Trophoblast cell (in vitro differentiated cells and primary cell): ENCODE measurements at regions not wholly inside any gene's neighbourhood (a gene's known extent, or its start where the extent isn't known, plus 50 kb on each side); places are given as distances from the start of the nearest gene placed in this dataset.
A peak's percentile ranks its signal among the peaks of the same experiment; 100 is the strongest.

ENCODE experiments used
- DNase-seq, 2 donors: peaks; one replicate each; pipeline ENCODE4 v3.0.0-alpha.2; 2016
- H2AFZ ChIP-seq: 2 replicates; pipeline ENCODE4 v1.6.1; 2013; ENCODE audit warnings: low read length, moderate library complexity, mild to moderate bottlenecking; ENCODE audit not compliant: insufficient read depth, poor library complexity
- H2AK5ac ChIP-seq: 2 replicates; pipeline ENCODE4 v1.6.1; 2013; ENCODE audit warnings: mild to moderate bottlenecking, low read length
- H2BK120ac ChIP-seq: 2 replicates; pipeline ENCODE4 v1.6.1; 2013; ENCODE audit warnings: low read length, mild to moderate bottlenecking, moderate library complexity; ENCODE audit not compliant: insufficient read depth, poor library complexity
- H2BK12ac ChIP-seq: 2 replicates; pipeline ENCODE4 v1.6.1; 2013; ENCODE audit warnings: mild to moderate bottlenecking, low read length, moderate library complexity
- H2BK5ac ChIP-seq: 2 replicates; pipeline ENCODE4 v1.6.1; 2013; ENCODE audit warnings: low read length, low read depth, moderate library complexity, mild to moderate bottlenecking; ENCODE audit not compliant: poor library complexity
- H3K14ac ChIP-seq: 2 replicates; pipeline ENCODE4 v1.6.1; 2013; ENCODE audit warnings: mild to moderate bottlenecking, low read length
- H3K18ac ChIP-seq: 2 replicates; pipeline ENCODE4 v1.6.1; 2013; ENCODE audit warnings: mild to moderate bottlenecking, low read length
- H3K23ac ChIP-seq: 2 replicates; pipeline ENCODE4 v1.6.1; 2013; ENCODE audit warnings: low read length
- H3K27ac ChIP-seq: 2 replicates; pipeline ENCODE4 v1.5.1; 2013; ENCODE audit warnings: low read depth, mild to moderate bottlenecking, inconsistent platforms, low read length, moderate library complexity
- H3K27me3 ChIP-seq: 2 replicates; pipeline ENCODE4 v1.6.1; 2013; ENCODE audit warnings: inconsistent platforms, mild to moderate bottlenecking, low read length, moderate library complexity; ENCODE audit not compliant: insufficient read depth
- H3K36me3 ChIP-seq, 2 experiments: 1 replicate in 1 of 2; 2 replicates in 1 of 2; pipeline ENCODE4 v1.6.1; 2013; ENCODE audit warnings: low read length in 2 of 2, mild to moderate bottlenecking in 2 of 2, moderate library complexity in 1 of 2; ENCODE audit not compliant: insufficient read depth in 2 of 2, control insufficient read depth in 1 of 2
- H3K4ac ChIP-seq: 2 replicates; pipeline ENCODE4 v1.6.1; 2013; ENCODE audit warnings: low read depth, mild to moderate bottlenecking, low read length, moderate library complexity
- H3K4me1 ChIP-seq, 2 experiments: 1 replicate in 1 of 2; 2 replicates in 1 of 2; pipeline ENCODE4 v1.6.1; 2013; ENCODE audit warnings: low read length in 2 of 2, mild to moderate bottlenecking in 2 of 2, moderate library complexity in 1 of 2; ENCODE audit not compliant: insufficient read depth in 2 of 2, control insufficient read depth in 1 of 2
- H3K4me2 ChIP-seq: 2 replicates; pipeline ENCODE4 v1.6.1; 2013; ENCODE audit warnings: inconsistent platforms, mild to moderate bottlenecking, low read length, moderate library complexity
- H3K4me3 ChIP-seq: 2 replicates; pipeline ENCODE4 v1.5.1; 2013; ENCODE audit warnings: mild to moderate bottlenecking, low read depth, low read length, inconsistent platforms
- H3K79me1 ChIP-seq: one replicate; pipeline ENCODE4 v1.6.1; 2013; ENCODE audit warnings: low read length
- H3K79me2 ChIP-seq: 2 replicates; pipeline ENCODE4 v1.6.1; 2013; ENCODE audit warnings: low read length, mild to moderate bottlenecking; ENCODE audit not compliant: control insufficient read depth, insufficient read depth, poor library complexity
- H3K9ac ChIP-seq: 2 replicates; pipeline ENCODE4 v1.6.1; 2013; ENCODE audit warnings: mild to moderate bottlenecking, low read length
- H3K9me3 ChIP-seq: 2 replicates; pipeline ENCODE4 v1.6.1; 2013; ENCODE audit warnings: low read depth, mild to moderate bottlenecking, control low read depth, inconsistent platforms, low read length; ENCODE audit not compliant: insufficient read depth
- H4K12ac ChIP-seq: 2 replicates; pipeline ENCODE4 v1.6.1; 2013; ENCODE audit warnings: low read depth, mild to moderate bottlenecking, low read length, moderate library complexity
- H4K8ac ChIP-seq: 2 replicates; pipeline ENCODE4 v1.6.1; 2013; ENCODE audit warnings: low read depth, mild to moderate bottlenecking, low read length, moderate library complexity
- H4K91ac ChIP-seq: one replicate; pipeline ENCODE4 v1.6.1; 2013; ENCODE audit warnings: low read depth, mild to moderate bottlenecking, low read length, moderate library complexity
- WGBS: extraction: QIAGEN DNeasy Blood & Tissue Kit; methylation state at CpG from one replicate; pipeline ENCODE4 v1.1.7; 2013; ENCODE audit warnings: missing lambda C conversion rate; ENCODE audit not compliant: insufficient read length, insufficient coverage; ENCODE audit errors: extremely low coverage; 5-methylcytosine and 5-hydroxymethylcytosine counted together

GRCh38 chr4:144531841-144532240 lies 114.1 kb upstream of the HHIP start:
- H2BK5ac ChIP-seq: no peak overlapping the region

GRCh38 chr4:144547678-144548298 lies 98.2 kb upstream of the HHIP start:
- no peak overlapping the region for H3K14ac ChIP-seq
- H3K18ac ChIP-seq: no peak overlapping the region
- H3K79me1 ChIP-seq: no peaks in the 10 kb centered on the region
- no peaks in the 10 kb centered on the region for H3K79me2 ChIP-seq
- no peak overlapping the region for H2BK120ac ChIP-seq
- no peaks in the 10 kb centered on the region for H3K4me1 ChIP-seq
- H4K91ac ChIP-seq: no peak overlapping the region
- H3K27me3 ChIP-seq: no peaks in the 10 kb centered on the region
- no peak overlapping the region for H3K4me3 ChIP-seq
- no peak overlapping the region for H4K12ac ChIP-seq
- H3K4ac ChIP-seq: no peak overlapping the region
- H2BK5ac ChIP-seq: no peak overlapping the region
- no peak overlapping the region for H3K9ac ChIP-seq
- no peaks in the 10 kb centered on the region for H3K36me3 ChIP-seq
- DNase-seq: no peak
- H3K23ac ChIP-seq: peak overlapping the region; percentile 45
- peaks cover 2% of the 10 kb centered on the region for H3K9me3 ChIP-seq
- H2AK5ac ChIP-seq: no peak overlapping the region
- no peak overlapping the region for H2BK12ac ChIP-seq
- WGBS: no CpG with 5 or more reads among the region's 2 CpGs
- H2AFZ ChIP-seq: no peak overlapping the region
- no peak overlapping the region for H3K27ac ChIP-seq
- no peak overlapping the region for H3K4me2 ChIP-seq
- H4K8ac ChIP-seq: no peak overlapping the region

More at GRCh38 chr4:144531841-144532240, 114.1 kb upstream of the HHIP start:
- H3K4me1 ChIP-seq: no peaks in the 10 kb centered on the region
- H2BK120ac ChIP-seq: no peak overlapping the region
- H3K27me3 ChIP-seq: no peaks in the 10 kb centered on the region
- H2AK5ac ChIP-seq: no peak overlapping the region
- no peak overlapping the region for H3K27ac ChIP-seq
- no peak overlapping the region for H3K23ac ChIP-seq
- no peak overlapping the region for H2BK12ac ChIP-seq
- no peak overlapping the region for H2AFZ ChIP-seq
- H3K9me3 ChIP-seq: no peaks in the 10 kb centered on the region
- H4K12ac ChIP-seq: no peak overlapping the region
- no peak overlapping the region for H3K4me2 ChIP-seq
- no peaks in the 10 kb centered on the region for H3K79me2 ChIP-seq
- no CpG with 5 or more reads among the region's 2 CpGs for WGBS
- H3K9ac ChIP-seq: no peak overlapping the region
- no peaks in the 10 kb centered on the region for H3K79me1 ChIP-seq
- no peak overlapping the region for H3K18ac ChIP-seq
- no peak overlapping the region for H3K4ac ChIP-seq
- H3K36me3 ChIP-seq: no peaks in the 10 kb centered on the region
- H4K91ac ChIP-seq: no peak overlapping the region
- H3K14ac ChIP-seq: no peak overlapping the region
- DNase-seq: no peak
- H3K4me3 ChIP-seq: no peak overlapping the region
- H4K8ac ChIP-seq: no peak overlapping the region

GRCh38 chr4:144556636-144557035 lies 89.3 kb upstream of the HHIP start:
- H3K27me3 ChIP-seq: no peaks in the 10 kb centered on the region
- H3K4ac ChIP-seq: no peak overlapping the region
- H2BK5ac ChIP-seq: no peak overlapping the region
- no peak overlapping the region for H2AK5ac ChIP-seq
- H3K23ac ChIP-seq: no peak overlapping the region
- no CpG with 5 or more reads among the region's 1 CpG for WGBS
- H3K79me1 ChIP-seq: no peaks in the 10 kb centered on the region
- no peaks in the 10 kb centered on the region for H3K4me1 ChIP-seq
- no peaks in the 10 kb centered on the region for H3K36me3 ChIP-seq
- H2BK120ac ChIP-seq: no peak overlapping the region
- DNase-seq: no peak
- no peak overlapping the region for H2AFZ ChIP-seq
- no peak overlapping the region for H2BK12ac ChIP-seq
- peaks cover 1% of the 10 kb centered on the region for H3K9me3 ChIP-seq
- no peak overlapping the region for H3K9ac ChIP-seq
- H3K4me3 ChIP-seq: no peak overlapping the region
- no peak overlapping the region for H4K91ac ChIP-seq
- no peak overlapping the region for H3K18ac ChIP-seq
- no peak overlapping the region for H4K8ac ChIP-seq
- H3K79me2 ChIP-seq: no peaks in the 10 kb centered on the region
- no peak overlapping the region for H3K27ac ChIP-seq
- H3K4me2 ChIP-seq: no peak overlapping the region
- no peak overlapping the region for H3K14ac ChIP-seq
- H4K12ac ChIP-seq: no peak overlapping the region

GRCh38 chr4:144557404-144557803 lies 88.6 kb upstream of the HHIP start:
- Histone ChIP-seq H4K91ac (no peak overlapping the region), H4K8ac (no peak overlapping the region)
- DNase-seq: no peak

More at GRCh38 chr4:144557404-144557803, 88.6 kb upstream of the HHIP start:
- H3K14ac ChIP-seq: no peak overlapping the region
- no peak overlapping the region for H3K18ac ChIP-seq
- peaks cover 1% of the 10 kb centered on the region for H3K9me3 ChIP-seq
- no peak overlapping the region for H3K4me3 ChIP-seq
- WGBS: no CpG with 5 or more reads among the region's 1 CpG
- H3K36me3 ChIP-seq: no peaks in the 10 kb centered on the region
- H2BK120ac ChIP-seq: no peak overlapping the region
- H3K79me2 ChIP-seq: no peaks in the 10 kb centered on the region
- H2BK12ac ChIP-seq: no peak overlapping the region
- H2AFZ ChIP-seq: no peak overlapping the region
- H4K12ac ChIP-seq: no peak overlapping the region
- H3K27ac ChIP-seq: no peak overlapping the region
- no peak overlapping the region for H3K4me2 ChIP-seq
- no peaks in the 10 kb centered on the region for H3K27me3 ChIP-seq
- no peaks in the 10 kb centered on the region for H3K4me1 ChIP-seq
- H3K79me1 ChIP-seq: no peaks in the 10 kb centered on the region
- H3K4ac ChIP-seq: no peak overlapping the region
- no peak overlapping the region for H2BK5ac ChIP-seq
- no peak overlapping the region for H3K23ac ChIP-seq
- H3K9ac ChIP-seq: no peak overlapping the region
- no peak overlapping the region for H2AK5ac ChIP-seq
